Tibial nerve (tissue), 1 donor: ENCODE measurements at regions not wholly inside any gene's neighbourhood (a gene's known extent, or its start where the extent isn't known, plus 50 kb on each side); places are given as distances from the start of the nearest gene placed in this dataset. TPM values are rescaled to one million over a fixed set of nuclear protein-coding genes. Genes with fewer than 3 reads are reported as not detected.

Experiments used
- small RNA-seq: library from RNA; depleted of rRNA; stranded (forward); fragments of <200 nt; gene quantifications from one replicate; pipeline ENCODE3, GENCODE V24; 2016

Small RNA genes lying in the stretch of these regions (small RNA-seq; reads per million reads assigned to genes)
- not detected for gene RF00019
